Heart left ventricle (tissue), 16 donors: ENCODE measurements at regions not wholly inside any gene's neighbourhood (a gene's known extent, or its start where the extent isn't known, plus 50 kb on each side); places are given as distances from the start of the nearest gene placed in this dataset.

ENCODE experiments used
- ATAC-seq, 4 donors: fragments of 200-7000 bp; cut with Tn5 transposase; one replicate each; pipeline ENCODE4 v1.9.1; 2020 to 2022; ENCODE audit warnings: moderate library complexity in 4 of 4, mild to moderate bottlenecking in 3 of 4, moderate number of reproducible peaks in 1 of 4
- DNase-seq, 5 donors: peaks; one replicate each; pipeline ENCODE4 v3.0.0-alpha.2; 2020
- H3K27ac ChIP-seq, 12 donors: fragments of 200-600 bp; sonication (generic) in 4 of 12; one replicate each; pipeline versions ENCODE4 v1.5.0 to v1.8.0; 2016 to 2022; ENCODE audit warnings: mild to moderate bottlenecking in 2 of 12
- H3K27me3 ChIP-seq, 9 donors: fragments of 200-600 bp; sonication (generic) in 2 of 9; one replicate each; pipeline versions ENCODE4 v1.5.1 to v1.8.0; 2016 to 2022; ENCODE audit warnings: mild to moderate bottlenecking in 3 of 9
- H3K36me3 ChIP-seq, 9 donors: fragments of 200-600 bp; sonication (generic) in 2 of 9; one replicate each; pipeline versions ENCODE4 v1.5.0 to v1.8.0; 2018 to 2022; ENCODE audit warnings: mild to moderate bottlenecking in 2 of 9
- H3K4me1 ChIP-seq, 12 donors: fragments of 200-600 bp; sonication (generic) in 4 of 12; one replicate each; pipeline versions ENCODE4 v1.5.0 to v1.8.0; 2016 to 2022; ENCODE audit warnings: mild to moderate bottlenecking in 3 of 12
- H3K4me3 ChIP-seq, 12 donors: fragments of 200-600 bp; sonication (generic) in 4 of 12; one replicate each; pipeline versions ENCODE4 v1.5.0 to v1.8.0; 2017 to 2022; ENCODE audit warnings: mild to moderate bottlenecking in 9 of 12, moderate library complexity in 4 of 12
- H3K9me3 ChIP-seq, 12 donors: fragments of 200-600 bp; sonication (generic) in 4 of 12; one replicate each; pipeline versions ENCODE4 v1.5.0 to v1.8.0; 2016 to 2022; ENCODE audit warnings: mild to moderate bottlenecking in 1 of 12
- CTCF ChIP-seq, 12 donors: fragments of 200-600 bp; sonication (generic) in 4 of 12; IDR thresholded peaks; one replicate each; pipeline versions ENCODE4 v1.5.0 to v1.8.0; 2018 to 2022; ENCODE audit warnings: antibody characterized with exemption in 12 of 12, mild to moderate bottlenecking in 5 of 12
- POLR2A ChIP-seq, 2 donors: fragments of 450-650 bp; IDR thresholded peaks; one replicate each; pipeline ENCODE4 v1.6.1; 2017; ENCODE audit warnings: antibody characterized with exemption in 2 of 2, mild to moderate bottlenecking in 2 of 2, moderate library complexity in 2 of 2
- WGBS, 4 donors: extraction: QIAGEN DNeasy Blood & Tissue Kit in 2 of 4; methylation state at CpG; one replicate each; pipeline versions ENCODE4 v1.1.5 to v1.1.7; 2013 to 2018; 5-methylcytosine and 5-hydroxymethylcytosine counted together
- intact Hi-C, 10 donors: fragments of 100-400 bp; cut with DNase I; formaldehyde crosslinking; loops; one replicate each; pipeline versions ENCODE4 v1.11.1 to v1.14.2; 2022
- donor health status: ischemic (EF 13 %, LVEDD 7.1; RV severe dilation, severe dysfunction).
- donor health status: healthy with polysubstance abuse.
- donor health status: DM: no; HTN: yes; CAD: no.
- donor health status: DM: no; HTN: no; CAD: no.
- donor health status: ischemic (EF 25% LVEDD 6.9; RV normal size, moderate dysfunction).
- donor health status: ischemic (EF 25% LVEDD 5.7; RV mildly dilated, moderate dysfunction).
- donor health status: healthy.
- donor health status: DM: yes; HTN: yes; CAD: no.
- donor health status: ischemic (EF 35%, LVEDD 5.7; RV mildly dilated, moderate dysfunction).
- donor health status: nonischemic (EF 11% LVEDD 7.7; RV severe dilation, severe dysfunction).
- donor health status: DM: yes; HTN: yes; CAD: no.
- donor health status: PGD.
- donor health status: ischemic (EF 29% LVEDD 5.4; RV normal size, mild dysfunction).
- donor health status: nonischemic (EF 23%, LVEDD 6.1; RV moderate dilation, normal function).

GRCh38 chr9:78882481-78882880, 585.6 kb downstream of the PSAT1 start:
- no peaks in the 10 kb centered on the region for H3K9me3 ChIP-seq

DNA sequence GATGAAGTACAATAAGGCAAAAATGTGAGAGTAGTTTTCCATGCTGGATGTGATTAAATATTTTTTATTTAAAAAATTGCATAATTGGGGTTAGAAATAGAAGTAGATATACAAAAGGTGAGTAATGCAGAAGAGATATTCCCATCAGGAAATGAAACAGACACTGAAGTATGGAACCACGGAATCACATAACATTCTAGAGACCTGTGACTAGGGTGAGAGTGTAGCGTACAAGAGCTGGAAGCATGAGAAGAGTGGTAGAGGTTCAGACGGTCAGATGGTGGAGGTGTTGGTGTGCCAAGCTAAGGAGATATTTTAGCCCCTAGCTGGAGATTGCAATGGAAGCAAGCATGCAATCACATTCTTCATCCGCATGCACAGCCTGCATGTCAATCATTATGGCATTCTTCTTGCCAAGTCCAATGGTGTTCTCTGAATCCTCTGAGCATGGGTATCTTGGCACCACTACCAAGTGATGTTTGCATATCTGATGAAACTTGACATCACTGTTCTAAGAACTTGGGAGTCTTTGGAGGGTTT, 587.8 kb downstream of the PSAT1 start:
- TF ChIP-seq POLR2A (IDR thresholded peaks at IDR 0.05): no peak
- no peak for TF ChIP-seq CTCF (IDR thresholded peaks at IDR 0.05)
- DNase-seq: no peak
- Histone ChIP-seq H3K27ac (no peak overlapping the region), H3K4me1 (no peaks in the 10 kb centered on the region), H3K36me3 (no peaks in the 10 kb centered on the region), H3K9me3 (no peaks in the 10 kb centered on the region), H3K27me3 (no peaks in the 10 kb centered on the region), H3K4me3 (no peak overlapping the region)
- intact Hi-C loops: no loop called here
- ATAC-seq: no peak
- WGBS, 4 donors: 83 to 90% (median 88%) methylated on average over 4 of the region's 4 CpGs

More at GRCh38 chr9:78882481-78882880, 585.6 kb downstream of the PSAT1 start:
- no peak overlapping the region for H3K27ac ChIP-seq
- WGBS, 4 donors: 73 to 86% (median 82%) methylated on average over 4 of the region's 4 CpGs
- DNase-seq (no peak), ATAC-seq (no peak)
- no peaks in the 10 kb centered on the region for H3K27me3 ChIP-seq
- TF ChIP-seq POLR2A (IDR thresholded peaks at IDR 0.05) (no peak), CTCF (IDR thresholded peaks at IDR 0.05) (no peak)
- intact Hi-C loops: no loop called here
- H3K4me1 ChIP-seq: no peaks in the 10 kb centered on the region
- H3K36me3 ChIP-seq: no peaks in the 10 kb centered on the region
- H3K4me3 ChIP-seq: no peak overlapping the region

- peaks cover 0 to 10% (median 6%) of the 10 kb centered on the region in 12 donors for H3K9me3 ChIP-seq
- no peak for ATAC-seq
- no peaks in the 10 kb centered on the region for H3K27me3 ChIP-seq
- intact Hi-C loops: no loop called here
- no peaks in the 10 kb centered on the region for H3K4me1 ChIP-seq
- TF ChIP-seq POLR2A (IDR thresholded peaks at IDR 0.05) (no peak), CTCF (IDR thresholded peaks at IDR 0.05) (no peak)
- no peak for DNase-seq
- H3K27ac ChIP-seq: no peak overlapping the region
- no peak overlapping the region for H3K4me3 ChIP-seq
- H3K36me3 ChIP-seq: no peaks in the 10 kb centered on the region
- 26 to 57% (median 37%) methylated on average over 1 of the region's 1 CpG for WGBS, 4 donors
These were observed 595.3 kb downstream of the PSAT1 start for GRCh38 chr9:78892182-78892581.

GRCh38 chr9:78892769-78893168, 595.8 kb downstream of the PSAT1 start:
- TF ChIP-seq POLR2A (IDR thresholded peaks at IDR 0.05) (no peak), CTCF (IDR thresholded peaks at IDR 0.05) (no peak)
- DNase-seq: no peak
- Histone ChIP-seq H3K9me3 (peaks cover 0 to 10% (median 6%) of the 10 kb centered on the region in 12 donors), H3K4me3 (no peak overlapping the region), H3K27ac (no peak overlapping the region), H3K36me3 (no peaks in the 10 kb centered on the region), H3K4me1 (no peaks in the 10 kb centered on the region), H3K27me3 (no peaks in the 10 kb centered on the region)
- intact Hi-C loops: no loop called here
- ATAC-seq: no peak
